Chondrocyte (in vitro differentiated cells): ENCODE measurements at regions not wholly inside any gene's neighbourhood (a gene's known extent, or its start where the extent isn't known, plus 50 kb on each side); places are given as distances from the start of the nearest gene placed in this dataset.

Experiments
- DNase-seq: peaks from one replicate; pipeline ENCODE4 v3.0.0; 2021; ENCODE audit warnings: mixed read lengths, low spot score
- H3K27ac Mint-ChIP-seq: one replicate; pipeline ENCODE4 v1.8.0; 2021; ENCODE audit warnings: mild to moderate bottlenecking, moderate library complexity, mixed read lengths; ENCODE audit not compliant: unreplicated experiment
- H3K27me3 Mint-ChIP-seq: 2 replicates; pipeline ENCODE4 v1.8.0; 2021; ENCODE audit warnings: low read depth, mixed read lengths
- H3K36me3 Mint-ChIP-seq: 2 replicates; pipeline ENCODE4 v1.8.0; 2021; ENCODE audit warnings: low read depth, mixed read lengths
- H3K4me1 Mint-ChIP-seq: 2 replicates; pipeline ENCODE4 v1.8.0; 2021; ENCODE audit warnings: low read depth, mild to moderate bottlenecking, mixed read lengths
- H3K4me3 Mint-ChIP-seq: one replicate; pipeline ENCODE4 v1.8.0; 2021; ENCODE audit warnings: mild to moderate bottlenecking, moderate library complexity, mixed read lengths; ENCODE audit not compliant: unreplicated experiment
- H3K9me3 Mint-ChIP-seq: 2 replicates; pipeline ENCODE4 v1.8.0; 2021; ENCODE audit warnings: low read depth, mixed read lengths
- CTCF ChIP-seq: fragments of 200-600 bp; sonication (generic); IDR thresholded peaks from 2 replicates; pipeline ENCODE4 v1.5.0; 2021; ENCODE audit warnings: antibody characterized with exemption, mild to moderate bottlenecking, moderate library complexity

GRCh38 chr10:128898916-128899195, 568.2 kb upstream of the MGMT start:
- no peak for DNase-seq
- no peak for TF ChIP-seq CTCF
- no peaks in the 10 kb centered on the region for H3K36me3 Mint-ChIP-seq
- peaks cover 3% of the 10 kb centered on the region for H3K9me3 Mint-ChIP-seq
- H3K4me1 Mint-ChIP-seq: no peaks in the 10 kb centered on the region
- no peak overlapping the region for H3K27ac Mint-ChIP-seq
- H3K27me3 Mint-ChIP-seq: no peaks in the 10 kb centered on the region
- H3K4me3 Mint-ChIP-seq: no peak overlapping the region

- no peak overlapping the region for H3K4me3 Mint-ChIP-seq
- H3K36me3 Mint-ChIP-seq: no peaks in the 10 kb centered on the region
- H3K27ac Mint-ChIP-seq: no peak overlapping the region
- no peaks in the 10 kb centered on the region for H3K4me1 Mint-ChIP-seq
- DNase-seq: no peak
- no peak for TF ChIP-seq CTCF
- no peaks in the 10 kb centered on the region for H3K27me3 Mint-ChIP-seq
- H3K9me3 Mint-ChIP-seq: peaks cover 3% of the 10 kb centered on the region
Observed at GRCh38 chr10:128900456-128900855, 566.6 kb upstream of the MGMT start.

GRCh38 chr10:128901236-128901635, 565.8 kb upstream of the MGMT start:
- no peaks in the 10 kb centered on the region for H3K9me3 Mint-ChIP-seq
- no peak for DNase-seq

GRCh38 chr10:128902031-128902710, 564.9 kb upstream of the MGMT start:
- no peak for DNase-seq
- TF ChIP-seq CTCF: no peak
- Mint-ChIP-seq H3K4me3 (no peak overlapping the region), H3K9me3 (no peaks in the 10 kb centered on the region), H3K27me3 (no peaks in the 10 kb centered on the region), H3K36me3 (no peaks in the 10 kb centered on the region), H3K4me1 (no peaks in the 10 kb centered on the region), H3K27ac (no peak overlapping the region)

More at GRCh38 chr10:128901236-128901635, 565.8 kb upstream of the MGMT start:
- Mint-ChIP-seq H3K27me3 (no peaks in the 10 kb centered on the region), H3K4me1 (no peaks in the 10 kb centered on the region), H3K36me3 (no peaks in the 10 kb centered on the region), H3K4me3 (no peak overlapping the region), H3K27ac (no peak overlapping the region)
- no peak for TF ChIP-seq CTCF

- Mint-ChIP-seq H3K4me1 (peaks cover 3% of the 10 kb centered on the region), H3K4me3 (no peak overlapping the region), H3K36me3 (no peaks in the 10 kb centered on the region), H3K27me3 (no peaks in the 10 kb centered on the region), H3K9me3 (no peaks in the 10 kb centered on the region), H3K27ac (no peak overlapping the region)
- DNase-seq: no peak
- no peak for TF ChIP-seq CTCF
Observed at GRCh38 chr10:128907155-128907941, 559.7 kb upstream of the MGMT start.
